BJ (cell line): ENCODE measurements at regions not wholly inside any gene's neighbourhood (a gene's known extent, or its start where the extent isn't known, plus 50 kb on each side); places are given as distances from the start of the nearest gene placed in this dataset.

ENCODE experiments used
- CTCF ChIA-PET: fragments of 350-600 bp; formaldehyde crosslinking; extraction: SDS; loops from one replicate; lab custom pipeline; 2021; ENCODE audit warnings: antibody characterized with exemption, inconsistent platforms; lab: Yijun Ruan, JAX
- POLR2A ChIA-PET: fragments of 300-600 bp; sonication (Branson Sonifier 250); formaldehyde crosslinking; extraction: SDS; loops from one replicate; lab custom pipeline; 2021; ENCODE audit warnings: antibody characterized with exemption; lab: Charles Lee
- DNase-seq: peaks from one replicate; pipeline ENCODE4 v3.0.0-alpha.2; 2011; ENCODE audit warnings: low read depth
- H3K27me3 ChIP-seq: 2 replicates; pipeline ENCODE4 v1.6.0; 2011; ENCODE audit warnings: low read length; ENCODE audit not compliant: control insufficient read depth, insufficient read depth
- H3K36me3 ChIP-seq: 2 replicates; pipeline ENCODE4 v1.5.1; 2011; ENCODE audit warnings: low read length; ENCODE audit not compliant: control insufficient read depth, insufficient read depth
- H3K4me3 ChIP-seq: 2 replicates; pipeline ENCODE4 v1.5.1; 2011; ENCODE audit warnings: low read depth, mild to moderate bottlenecking, control low read depth, low read length
- CTCF ChIP-seq: IDR thresholded peaks from 2 replicates; pipeline ENCODE4 v1.5.1; 2011; ENCODE audit warnings: low read depth, mild to moderate bottlenecking, control low read depth, inconsistent platforms, low read length, moderate library complexity; ENCODE audit not compliant: insufficient read depth

- TF ChIP-seq CTCF = no peak
- ChIA-PET CTCF (no interaction called here), POLR2A (no interaction called here)
- DNase-seq = no peak
- no peaks in the 10 kb centered on the region for H3K36me3 ChIP-seq
- H3K27me3 ChIP-seq = no peaks in the 10 kb centered on the region
- H3K4me3 ChIP-seq = no peak overlapping the region
Measured at GRCh38 chr4:28254003-28254402, 1393.4 kb downstream of the STIM2 start.

DNA sequence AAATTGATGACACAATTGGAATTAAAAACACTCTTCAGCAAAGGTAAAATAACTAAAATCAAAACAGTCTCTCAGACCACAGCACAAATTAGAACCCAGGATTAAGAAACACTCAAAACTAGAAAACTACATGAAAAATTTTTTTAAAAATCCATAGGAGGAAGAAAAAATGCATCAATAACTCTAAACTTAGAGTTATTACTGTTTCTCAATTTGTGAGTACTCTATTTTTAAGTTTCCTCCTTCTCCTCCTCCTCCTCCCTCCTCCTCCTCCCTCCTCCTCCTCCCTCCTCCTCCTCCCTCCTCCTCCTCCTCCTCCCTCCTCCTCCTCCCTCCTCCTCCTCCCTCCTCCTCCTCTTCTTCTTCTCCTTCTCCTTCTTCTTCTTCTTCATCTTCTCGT is 1395.7 kb downstream of the STIM2 start:
- no peak for DNase-seq
- Histone ChIP-seq H3K4me3 (no peak overlapping the region), H3K36me3 (no peaks in the 10 kb centered on the region), H3K27me3 (no peaks in the 10 kb centered on the region)
- CTCF ChIA-PET = no interaction called here
- no peak for TF ChIP-seq CTCF
- POLR2A ChIA-PET = interaction anchor here (0.8 kb wide), 1 partner anchor 35 kb away, joined by 11 read pairs; no protein-coding TSS in a partner anchor

DNA sequence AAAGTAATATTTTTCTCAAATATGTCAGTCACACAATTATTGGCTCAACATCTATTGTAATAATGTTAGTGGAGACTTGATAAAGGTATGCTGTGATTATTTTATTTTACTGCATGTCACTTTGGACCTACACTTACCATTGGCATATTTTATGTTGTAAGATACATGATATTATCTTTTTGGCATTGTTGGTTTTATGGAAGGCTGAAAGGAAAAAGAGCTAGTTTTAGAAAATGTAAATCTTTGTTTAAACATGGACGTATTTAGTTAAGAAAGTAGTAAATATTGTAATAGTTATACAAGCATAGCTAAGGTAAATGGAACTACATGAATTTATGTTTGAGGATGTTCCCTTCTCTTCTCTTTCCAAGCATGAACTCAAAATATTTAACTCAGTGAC is 1399.3 kb downstream of the STIM2 start:
- no peak for TF ChIP-seq CTCF
- Histone ChIP-seq H3K27me3 (no peaks in the 10 kb centered on the region), H3K36me3 (no peaks in the 10 kb centered on the region), H3K4me3 (no peak overlapping the region)
- ChIA-PET POLR2A (no interaction called here), CTCF (no interaction called here)
- no peak for DNase-seq

GRCh38 chr4:28267166-28267565 is 1406.5 kb downstream of the STIM2 start:
- CTCF ChIA-PET = interaction anchor here (1.1 to 1.2 kb wide), 2 partner anchors 15 to 39 kb away, joined by 4 read pairs; no protein-coding TSS in a partner anchor
- Histone ChIP-seq H3K4me3 (no peak overlapping the region), H3K36me3 (no peaks in the 10 kb centered on the region), H3K27me3 (no peaks in the 10 kb centered on the region)
- no peak for DNase-seq
- no peak for TF ChIP-seq CTCF
- POLR2A ChIA-PET = no interaction called here

- ChIA-PET POLR2A (no interaction called here), CTCF (no interaction called here)
- DNase-seq = no peak
- no peak for TF ChIP-seq CTCF
- no peaks in the 10 kb centered on the region for H3K36me3 ChIP-seq
- H3K4me3 ChIP-seq = no peak overlapping the region
- no peaks in the 10 kb centered on the region for H3K27me3 ChIP-seq
Measured at GRCh38 chr4:28269426-28269825, 1408.8 kb downstream of the STIM2 start.
